ENCODE measurements at regions not wholly inside any gene's neighbourhood (a gene's known extent, or its start where the extent isn't known, plus 50 kb on each side); places are given as distances from the start of the nearest gene placed in this dataset.

- no peak overlapping the region for H3K4ac ChIP-seq (ENCODE audit: low read depth, low read length)
- no peaks in the 10 kb centered on the region for H3K79me1 ChIP-seq (ENCODE audit: insufficient read depth, low read depth, low read length, poor library complexity, severe bottlenecking)
Observed at GRCh38 chr12:27151479-27151878, 69.1 kb upstream of the C12orf71 start.

More at GRCh38 chr12:27151479-27151878, 69.1 kb upstream of the C12orf71 start:
- Histone ChIP-seq H3K23ac (ENCODE audit: insufficient read length, low read depth, low read length) (no peak overlapping the region), H2AFZ (ENCODE audit: low read length) (no peak overlapping the region), H3K9ac (ENCODE audit: extremely low read depth, insufficient read length, low read length) (no peak overlapping the region), H2BK12ac (ENCODE audit: insufficient read length, low read depth, low read length) (no peak overlapping the region), H3T11ph (ENCODE audit: low read length) (no peak overlapping the region), H3K27ac (ENCODE audit: insufficient read length, low read depth, low read length) (no peak overlapping the region), H4K20me1 (ENCODE audit: control insufficient read depth, insufficient read depth, insufficient read length) (no peaks in the 10 kb centered on the region), H3K18ac (ENCODE audit: insufficient read length, low read depth, low read length) (no peak overlapping the region), H3K79me2 (ENCODE audit: insufficient read depth, low read length) (no peaks in the 10 kb centered on the region), H3K4me1 (ENCODE audit: insufficient read depth, low read length) (no peaks in the 10 kb centered on the region), H2BK5ac (ENCODE audit: insufficient read length, low read length) (no peak overlapping the region), H3K27me3 (ENCODE audit: insufficient read depth, low read length) (no peaks in the 10 kb centered on the region), H3K9me3 (ENCODE audit: control insufficient read depth, low read depth, low read length) (no peaks in the 10 kb centered on the region), H3K14ac (ENCODE audit: insufficient read depth, low read length) (no peak overlapping the region), H4K91ac (ENCODE audit: insufficient read length, low read depth, low read length) (no peak overlapping the region), H2BK120ac (ENCODE audit: low read depth, low read length, poor library complexity, severe bottlenecking) (no peak overlapping the region), H3K4me2 (ENCODE audit: insufficient read depth, insufficient read length, low read length) (no peak overlapping the region), H2BK20ac (ENCODE audit: low read depth, low read length, poor library complexity, severe bottlenecking) (no peak overlapping the region), H2AK5ac (ENCODE audit: insufficient read length, low read length) (no peak overlapping the region), H3K23me2 (ENCODE audit: insufficient read length, low read depth, low read length, poor library complexity, severe bottlenecking) (no peaks in the 10 kb centered on the region), H4K8ac (replicated peaks; ENCODE audit: insufficient read length, low read depth, low read length) (no peak overlapping the region), H4K5ac (ENCODE audit: insufficient read length, low read depth, low read length) (no peak overlapping the region), H2BK15ac (ENCODE audit: low read depth, low read length) (no peak overlapping the region), H3K56ac (ENCODE audit: insufficient read length, low read depth, low read length) (no peak overlapping the region)
- no CpG with 5 or more reads among the region's 3 CpGs for whole genome bisulfite sequencing (ENCODE audit: extremely low coverage, insufficient read length, low lambda C conversion rate)
- Mint-ChIP-seq H3K9me3 (no peaks in the 10 kb centered on the region), H3K4me3 (no peak overlapping the region), H3K4me1 (peaks cover 8 to 9% of the 10 kb centered on the region in 2 experiments; a peak in 2 of 4 replicates), H3K27ac (peak overlapping the region in 2 of 3 experiments; percentile 88 to 91; a peak in 4 of 7 replicates), H3K27me3 (ENCODE audit: low read depth) (no peaks in the 10 kb centered on the region), H3K36me3 (ENCODE audit: insufficient read depth in 1 of 3, low read depth in 3 of 3) (no peaks in the 10 kb centered on the region)
- DNase-seq = no peak
- no peak for TF ChIP-seq CTCF (conservative IDR thresholded peaks at IDR 0.05)
